Activated CD4-positive, alpha-beta memory T cell treated with anti-CD3 and anti-CD28 coated beads for 36 hours (primary cell): ENCODE measurements at regions not wholly inside any gene's neighbourhood (a gene's known extent, or its start where the extent isn't known, plus 50 kb on each side); places are given as distances from the start of the nearest gene placed in this dataset.

ENCODE experiments used
- CTCF ChIA-PET: fragments of 350-600 bp; sonication (Branson Sonifier 250); formaldehyde crosslinking; loops from one replicate; lab custom pipeline; 2021; ENCODE audit warnings: antibody characterized with exemption, inconsistent platforms; lab: Charles Lee
- POLR2A ChIA-PET: fragments of 350-600 bp; sonication (Branson Sonifier 250); formaldehyde crosslinking; loops from one replicate; lab custom pipeline; 2021; ENCODE audit warnings: antibody characterized with exemption; lab: Charles Lee
- DNase-seq: peaks from one replicate; pipeline ENCODE4 v3.0.0-alpha.2; 2020
- H3K27ac Mint-ChIP-seq: one replicate; pipeline ENCODE4 v1.8.0; 2021; ENCODE audit warnings: mixed read lengths
- H3K27me3 Mint-ChIP-seq: one replicate; pipeline ENCODE4 v1.8.0; 2021; ENCODE audit warnings: mixed read lengths
- H3K36me3 Mint-ChIP-seq: one replicate; pipeline ENCODE4 v1.8.0; 2021; ENCODE audit warnings: mixed read lengths
- H3K4me1 Mint-ChIP-seq: one replicate; pipeline ENCODE4 v1.8.0; 2021; ENCODE audit warnings: low read depth, mixed read lengths
- H3K4me3 Mint-ChIP-seq: one replicate; pipeline ENCODE4 v1.8.0; 2021; ENCODE audit warnings: mild to moderate bottlenecking, mixed read lengths
- H3K9me3 Mint-ChIP-seq: one replicate; pipeline ENCODE4 v1.8.0; 2021; ENCODE audit warnings: mixed read lengths
- intact Hi-C: fragments of 100-400 bp; cut with micrococcal nuclease; formaldehyde crosslinking; loops from one replicate; pipeline ENCODE4 v1.15.1; 2023

DNA sequence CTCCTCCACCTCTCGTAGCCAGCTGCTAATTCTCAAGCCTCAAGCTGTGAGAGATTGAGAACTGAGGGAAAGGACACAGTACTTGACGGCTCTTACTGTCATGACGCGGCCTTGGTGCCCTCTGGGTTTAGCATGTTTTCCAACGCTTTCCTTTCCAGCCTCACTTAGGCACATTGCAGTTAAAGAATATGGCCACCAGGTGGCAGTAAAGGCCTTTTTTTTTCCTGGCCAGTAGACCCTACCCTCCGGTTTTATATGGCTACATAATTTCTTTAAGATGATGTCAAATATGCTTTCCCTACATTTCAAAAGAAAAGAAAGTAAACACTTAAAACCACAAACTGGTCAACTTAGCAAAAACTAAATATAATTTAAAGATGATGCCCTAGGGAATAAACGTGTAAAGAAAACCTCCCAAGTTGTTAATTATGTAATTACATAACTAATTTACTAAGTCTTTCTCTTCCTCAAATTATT is 56.8 kb upstream of the PRDX6 start:
- POLR2A ChIA-PET = interaction anchor here (0.6 to 0.7 kb wide), 2 partner anchors 418 to 1433 kb away, joined by 3 read pairs; no protein-coding TSS in a partner anchor
- Mint-ChIP-seq H3K36me3 (no peaks in the 10 kb centered on the region), H3K4me3 (no peak overlapping the region), H3K9me3 (no peaks in the 10 kb centered on the region), H3K4me1 (peaks cover 8% of the 10 kb centered on the region), H3K27me3 (no peaks in the 10 kb centered on the region), H3K27ac (no peak overlapping the region)
- intact Hi-C loops = loop anchor here (1.0 to 2.0 kb wide), 3 partner anchors 404 to 797 kb away; partner anchors contain the start of genes CENPL and DARS2
- DNase-seq = peak; percentile 72
- CTCF ChIA-PET = interaction anchor here (0.6 to 2.8 kb wide), 22 partner anchors 9 to 1986 kb away, joined by 3 to 24 read pairs (median 4); partner anchors contain the start of genes CENPL and DARS2

DNA sequence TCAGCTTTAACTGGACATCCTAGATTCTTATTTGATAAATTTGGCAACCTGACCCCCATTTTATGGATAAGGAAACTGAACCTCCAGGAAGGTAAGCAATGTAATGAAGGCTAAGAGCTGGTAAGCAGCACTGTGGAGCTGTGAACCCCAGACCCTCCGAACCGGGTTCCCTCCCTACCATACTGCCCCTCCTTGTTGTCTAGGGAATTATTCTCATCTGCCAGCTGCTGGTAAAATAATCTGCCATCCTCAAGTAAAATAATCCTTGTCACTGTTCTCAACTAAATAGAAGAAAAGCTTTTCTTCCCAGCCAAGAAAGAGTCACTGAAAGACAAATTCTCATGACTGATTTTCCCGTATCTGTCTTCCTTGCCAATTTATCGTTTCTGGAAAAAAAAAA is 55.8 kb upstream of the PRDX6 start:
- H3K27ac Mint-ChIP-seq = no peak overlapping the region
- peaks cover 8% of the 10 kb centered on the region for H3K4me1 Mint-ChIP-seq
- H3K36me3 Mint-ChIP-seq = no peaks in the 10 kb centered on the region
- DNase-seq = no peak
- H3K9me3 Mint-ChIP-seq = no peaks in the 10 kb centered on the region
- H3K27me3 Mint-ChIP-seq = no peaks in the 10 kb centered on the region
- H3K4me3 Mint-ChIP-seq = no peak overlapping the region
- intact Hi-C loops = loop anchor here (2.0 kb wide), 1 partner anchor 676 kb away; no protein-coding TSS in a partner anchor
- ChIA-PET POLR2A (no interaction called here), CTCF (interaction anchor here (0.6 to 2.8 kb wide), 6 partner anchors 9 to 676 kb away, joined by 3 to 20 read pairs (median 7); partner anchors contain the start of genes CENPL and DARS2)

DNA sequence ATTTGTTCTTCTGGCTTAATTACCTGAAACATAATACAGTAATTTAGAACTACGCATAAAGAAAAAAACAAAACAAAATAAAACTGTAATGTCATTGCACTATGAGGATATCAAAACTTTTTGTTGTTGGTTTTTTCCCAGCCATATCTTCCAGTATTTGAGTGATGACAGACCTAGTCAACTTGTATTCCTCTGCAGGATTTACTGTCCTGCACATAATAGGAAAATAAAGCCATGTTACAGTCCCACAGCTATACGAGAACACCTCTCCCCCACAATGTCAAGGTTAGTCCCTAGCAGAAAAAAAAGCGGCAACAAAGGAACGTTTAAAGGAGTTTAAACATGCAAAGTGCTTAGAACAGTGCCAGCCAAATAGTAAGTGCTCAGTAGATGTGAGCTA is 55.3 kb upstream of the PRDX6 start:
- CTCF ChIA-PET = interaction anchor here (0.6 to 2.8 kb wide), 7 partner anchors 9 to 1305 kb away, joined by 3 to 20 read pairs (median 6); partner anchors contain the start of genes CENPL and DARS2
- H3K9me3 Mint-ChIP-seq = no peaks in the 10 kb centered on the region

DNA sequence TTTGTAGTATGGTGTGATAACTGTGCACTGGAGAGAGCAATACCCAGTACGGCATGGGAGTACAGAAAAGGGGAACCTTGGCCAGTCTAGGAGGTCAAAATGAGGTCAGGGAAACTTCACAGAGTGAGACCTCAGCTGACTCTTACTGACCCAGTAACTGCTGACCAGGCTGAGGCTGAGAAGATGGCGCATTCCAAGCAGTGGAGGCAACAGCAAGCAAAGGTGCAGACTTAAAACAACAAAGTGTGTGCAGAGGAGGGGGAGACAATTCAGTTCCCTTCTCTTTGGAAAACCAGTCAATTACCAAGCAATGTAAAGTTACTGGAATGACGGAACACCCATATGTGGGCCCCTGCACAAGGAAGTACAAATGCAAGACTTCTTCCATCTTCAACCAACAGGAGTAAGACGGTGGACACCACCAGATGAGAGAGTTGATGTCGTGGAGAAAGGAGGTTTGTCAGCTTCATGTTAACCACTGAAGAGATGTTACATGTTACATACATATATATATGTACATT is 54.6 kb upstream of the PRDX6 start:
- ChIA-PET POLR2A (no interaction called here), CTCF (interaction anchor here (0.7 to 2.8 kb wide), 3 partner anchors 8 to 1304 kb away, joined by 3 to 20 read pairs (median 8); no protein-coding TSS in a partner anchor)
- no peaks in the 10 kb centered on the region for H3K27me3 Mint-ChIP-seq
- no peak overlapping the region for H3K27ac Mint-ChIP-seq
- H3K9me3 Mint-ChIP-seq = no peaks in the 10 kb centered on the region
- no peak overlapping the region for H3K4me3 Mint-ChIP-seq
- no peaks in the 10 kb centered on the region for H3K36me3 Mint-ChIP-seq
- intact Hi-C loops = no loop called here
- DNase-seq = no peak
- peaks cover 8% of the 10 kb centered on the region for H3K4me1 Mint-ChIP-seq

More for the DNA sequence above, 55.3 kb upstream of the PRDX6 start:
- H3K4me1 Mint-ChIP-seq = peaks cover 8% of the 10 kb centered on the region
- intact Hi-C loops = loop anchor here (2.0 kb wide), 1 partner anchor 677 kb away; no protein-coding TSS in a partner anchor
- no peak for DNase-seq
- H3K27ac Mint-ChIP-seq = no peak overlapping the region
- H3K27me3 Mint-ChIP-seq = no peaks in the 10 kb centered on the region
- POLR2A ChIA-PET = no interaction called here
- no peaks in the 10 kb centered on the region for H3K36me3 Mint-ChIP-seq
- no peak overlapping the region for H3K4me3 Mint-ChIP-seq

DNA sequence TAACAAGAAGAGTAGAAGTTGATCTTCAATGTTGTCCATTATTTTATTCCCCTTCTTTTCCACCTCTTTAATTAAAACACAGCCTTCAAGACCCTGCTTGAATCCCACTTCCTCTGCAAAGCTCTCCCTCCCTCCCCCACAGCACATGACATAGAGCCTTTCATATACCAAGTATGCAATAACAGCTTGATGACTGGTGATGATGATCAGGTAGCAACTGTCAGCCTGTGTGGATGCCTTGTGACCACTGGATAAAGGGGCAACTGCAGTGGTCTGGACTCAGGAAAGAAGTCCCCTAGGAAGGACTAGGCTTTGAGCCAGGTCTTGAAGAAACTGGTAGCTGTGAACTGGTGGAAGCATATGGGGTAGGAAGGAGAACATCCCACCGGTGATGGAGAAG is 53.8 kb upstream of the PRDX6 start:
- POLR2A ChIA-PET = no interaction called here
- intact Hi-C loops = no loop called here
- no peak overlapping the region for H3K27ac Mint-ChIP-seq
- H3K4me1 Mint-ChIP-seq = peaks cover 6% of the 10 kb centered on the region
- no peak for DNase-seq
- no peaks in the 10 kb centered on the region for H3K9me3 Mint-ChIP-seq
- H3K36me3 Mint-ChIP-seq = no peaks in the 10 kb centered on the region
- no peaks in the 10 kb centered on the region for H3K27me3 Mint-ChIP-seq
- CTCF ChIA-PET = interaction anchor here (1.3 to 2.8 kb wide), 2 partner anchors 7 to 402 kb away, joined by 3 to 20 read pairs; no protein-coding TSS in a partner anchor
- H3K4me3 Mint-ChIP-seq = no peak overlapping the region

DNA sequence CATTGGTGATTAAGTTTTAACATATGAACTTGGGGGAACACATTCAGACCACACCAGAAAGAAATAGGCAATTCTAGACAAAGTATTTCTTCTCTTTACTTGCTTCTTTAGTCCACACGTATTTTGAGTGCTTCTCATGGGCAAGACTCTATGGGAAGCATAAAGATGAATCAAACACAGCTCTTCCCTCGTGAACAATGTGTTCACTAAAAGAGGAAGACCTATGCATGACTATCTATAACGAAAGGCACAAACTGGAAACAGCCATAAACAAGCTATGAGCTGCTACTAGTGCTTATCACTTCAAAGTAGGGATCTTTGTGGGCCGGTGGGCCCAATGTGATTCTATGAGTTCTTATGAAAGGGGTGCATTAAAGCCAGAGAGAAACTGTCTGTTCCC is 53.0 kb upstream of the PRDX6 start:
- Mint-ChIP-seq H3K9me3 (no peaks in the 10 kb centered on the region), H3K4me1 (peaks cover 6% of the 10 kb centered on the region), H3K27ac (no peak overlapping the region), H3K36me3 (no peaks in the 10 kb centered on the region), H3K27me3 (no peaks in the 10 kb centered on the region), H3K4me3 (no peak overlapping the region)
- intact Hi-C loops = no loop called here
- POLR2A ChIA-PET = no interaction called here
- no peak for DNase-seq
- CTCF ChIA-PET = interaction anchor here (1.3 kb wide), 1 partner anchor 401 kb away, joined by 3 read pairs; no protein-coding TSS in a partner anchor

DNA sequence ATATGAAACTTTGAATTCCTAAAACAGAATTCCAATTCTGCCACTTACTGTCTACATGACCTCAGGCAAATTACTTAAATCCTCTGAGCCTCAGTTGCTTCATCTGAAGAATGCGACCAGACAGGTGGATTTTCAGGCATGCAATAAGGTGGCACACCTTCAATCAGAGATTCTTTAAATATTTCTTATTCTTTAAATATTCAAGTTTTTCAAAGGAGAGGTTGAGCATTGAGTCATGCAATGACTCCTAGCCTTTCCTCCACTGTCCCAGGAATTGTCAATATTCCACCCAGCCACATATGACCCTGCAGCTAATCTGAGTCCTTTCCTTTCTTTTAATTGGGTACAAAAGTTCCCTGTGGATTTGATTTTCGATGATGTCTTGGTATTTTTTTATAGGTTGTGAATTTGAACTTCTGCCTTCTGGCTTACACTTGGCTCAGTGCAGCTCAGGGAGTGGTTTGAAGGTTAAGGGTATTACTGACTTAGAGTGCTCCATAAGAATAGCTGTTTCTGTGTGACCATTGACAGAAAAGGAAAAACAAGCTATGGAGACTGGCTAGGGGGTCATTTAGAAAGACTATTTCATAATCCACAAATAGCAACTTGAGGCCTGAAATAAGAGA is 52.2 kb upstream of the PRDX6 start:
- ChIA-PET CTCF (interaction anchor here (1.3 kb wide), 1 partner anchor 400 kb away, joined by 3 read pairs; no protein-coding TSS in a partner anchor), POLR2A (no interaction called here)
- Mint-ChIP-seq H3K4me3 (no peak overlapping the region), H3K27me3 (no peaks in the 10 kb centered on the region), H3K4me1 (peaks cover 12% of the 10 kb centered on the region), H3K27ac (no peak overlapping the region), H3K36me3 (no peaks in the 10 kb centered on the region), H3K9me3 (no peaks in the 10 kb centered on the region)
- intact Hi-C loops = no loop called here
- no peak for DNase-seq

DNA sequence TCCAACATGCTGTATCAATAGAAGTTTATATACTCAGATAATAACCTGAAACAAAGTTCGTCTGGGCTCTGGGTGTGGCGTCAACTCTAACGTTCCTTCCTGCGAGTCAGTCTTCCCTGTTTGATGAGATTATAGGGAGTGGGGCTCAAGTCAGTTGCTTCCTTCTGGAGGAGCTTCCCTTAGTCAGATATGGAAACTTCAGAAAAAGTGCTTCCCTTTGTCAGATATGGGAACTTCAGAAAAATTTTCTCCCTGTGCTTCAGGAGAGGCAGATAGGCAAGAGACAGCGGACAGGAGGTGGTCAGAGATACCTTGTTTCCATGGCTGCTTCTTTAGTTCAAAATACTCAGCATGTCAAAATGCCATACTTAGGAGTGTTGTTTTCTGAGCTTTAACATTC is 51.1 kb upstream of the PRDX6 start:
- intact Hi-C loops = no loop called here
- Mint-ChIP-seq H3K36me3 (no peaks in the 10 kb centered on the region), H3K27ac (no peak overlapping the region), H3K9me3 (no peaks in the 10 kb centered on the region), H3K27me3 (no peaks in the 10 kb centered on the region), H3K4me3 (no peak overlapping the region), H3K4me1 (peaks cover 16% of the 10 kb centered on the region)
- ChIA-PET CTCF (interaction anchor here (1.4 kb wide), 1 partner anchor 12 kb away, joined by 3 read pairs; no protein-coding TSS in a partner anchor), POLR2A (no interaction called here)
- DNase-seq = no peak

DNA sequence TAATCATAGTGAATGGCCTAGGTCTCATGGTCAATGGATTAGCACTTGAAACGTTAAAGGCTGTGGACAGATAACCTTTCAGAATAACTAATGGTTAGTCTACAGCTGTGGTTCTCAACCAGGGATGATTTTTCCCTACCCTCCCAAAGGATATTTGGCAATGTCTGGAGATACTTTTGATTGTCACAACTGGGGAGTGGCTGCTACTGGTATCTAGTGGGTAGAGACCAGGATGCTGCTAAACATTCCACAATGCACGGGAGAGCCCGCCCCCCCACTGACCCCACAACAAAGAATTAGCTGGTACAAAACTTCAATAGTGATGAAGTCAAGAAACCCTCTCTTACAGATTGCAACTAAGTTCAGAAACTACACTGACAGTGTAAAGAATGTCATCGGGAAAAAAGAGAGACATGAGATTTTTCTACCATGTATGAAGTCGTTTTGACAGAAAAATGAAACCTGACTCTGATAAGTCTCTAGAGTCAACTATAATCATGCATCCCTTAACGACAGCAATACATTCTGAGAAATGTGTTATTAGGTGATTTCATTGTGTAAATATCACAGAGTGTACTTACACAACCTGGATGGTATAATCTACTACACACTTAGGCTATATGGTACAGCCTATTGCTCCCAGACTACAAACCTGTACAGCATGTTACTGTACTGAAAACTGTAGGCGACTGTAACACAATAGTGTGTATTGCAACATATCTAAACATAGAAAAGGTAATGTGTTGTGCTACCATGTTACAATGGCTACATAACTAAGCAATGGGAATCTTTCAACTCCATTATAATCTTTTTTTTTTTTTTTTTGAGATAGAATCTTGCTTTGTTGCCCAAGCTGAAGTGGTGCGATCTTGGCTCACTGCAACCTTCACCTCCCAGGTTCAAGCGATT is 49.7 kb upstream of the PRDX6 start:
- Mint-ChIP-seq H3K4me1 (peaks cover 19% of the 10 kb centered on the region), H3K9me3 (no peaks in the 10 kb centered on the region), H3K27ac (no peak overlapping the region), H3K4me3 (no peak overlapping the region), H3K27me3 (no peaks in the 10 kb centered on the region), H3K36me3 (no peaks in the 10 kb centered on the region)
- ChIA-PET POLR2A (no interaction called here), CTCF (interaction anchor here (0.7 to 4.8 kb wide), 3 partner anchors 11 to 397 kb away, joined by 3 to 75 read pairs (median 3); partner anchors contain the start of genes CENPL and DARS2)
- DNase-seq = no peak
- intact Hi-C loops = no loop called here
